ENCODE measurements at regions not wholly inside any gene's neighbourhood (a gene's known extent, or its start where the extent isn't known, plus 50 kb on each side); places are given as distances from the start of the nearest gene placed in this dataset.

DNA sequence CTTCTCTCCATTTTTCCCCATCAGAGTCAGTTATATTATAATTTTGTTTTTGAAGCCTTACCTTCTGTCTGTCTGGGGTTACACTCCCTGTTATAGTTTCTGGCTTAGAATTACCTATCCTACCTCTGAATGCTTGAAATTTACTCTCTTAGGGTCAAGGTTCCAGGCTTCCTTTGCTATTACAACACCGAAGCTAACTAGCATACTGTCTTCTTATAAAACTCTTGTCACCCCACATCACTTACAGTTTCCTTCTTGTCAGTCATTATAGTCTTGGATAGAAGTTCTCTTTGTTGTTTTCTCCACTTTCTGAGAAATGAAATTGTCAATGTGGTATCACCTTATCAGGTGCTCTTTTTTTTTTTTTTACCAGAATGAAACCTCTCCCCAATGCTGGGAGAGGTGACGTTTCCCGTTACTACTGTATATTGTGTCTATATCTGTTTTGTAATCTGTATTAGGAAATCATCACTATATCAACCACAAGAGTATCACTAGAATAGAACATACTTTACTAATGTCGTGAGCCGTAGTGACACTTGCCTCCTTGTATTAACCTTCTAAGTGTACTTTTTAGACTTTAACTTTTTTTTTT lies 69.2 kb upstream of the PSMA6 start:
- Histone ChIP-seq H3K27me3 (ENCODE audit: control insufficient read depth, insufficient read depth, low read length) (no peaks in the 10 kb centered on the region), H3K9ac (ENCODE audit: low read depth, low read length) (no peak overlapping the region), H3K36me3 (ENCODE audit: insufficient read depth, low read length) (no peaks in the 10 kb centered on the region), H3K9me3 (replicated peaks; ENCODE audit: low read length) (no peaks in the 10 kb centered on the region), H3K4me2 (ENCODE audit: low read length) (no peak overlapping the region), H3K4me3 (ENCODE audit: low read length) (no peak overlapping the region), H3K4me1 (ENCODE audit: control insufficient read depth, insufficient read depth, low read length) (peaks cover 6% of the 10 kb centered on the region)

- Histone ChIP-seq H3K4me1 (ENCODE audit: control insufficient read depth, insufficient read depth, low read length) (peaks cover 6% of the 10 kb centered on the region), H3K9ac (ENCODE audit: low read depth, low read length) (no peak overlapping the region), H3K36me3 (ENCODE audit: insufficient read depth, low read length) (no peaks in the 10 kb centered on the region), H3K9me3 (replicated peaks; ENCODE audit: low read length) (no peaks in the 10 kb centered on the region), H3K27me3 (ENCODE audit: control insufficient read depth, insufficient read depth, low read length) (no peaks in the 10 kb centered on the region), H3K4me3 (ENCODE audit: low read length) (no peak overlapping the region), H3K4me2 (ENCODE audit: low read length) (no peak overlapping the region)
These were observed 68.3 kb upstream of the PSMA6 start for GRCh38 chr14:35223927-35224326.

- no peak overlapping the region for H3K4me3 ChIP-seq (ENCODE audit: low read length)
- no peaks in the 10 kb centered on the region for H3K36me3 ChIP-seq (ENCODE audit: insufficient read depth, low read length)
- H3K27me3 ChIP-seq (ENCODE audit: control insufficient read depth, insufficient read depth, low read length) = no peaks in the 10 kb centered on the region
- no peak overlapping the region for H3K4me2 ChIP-seq (ENCODE audit: low read length)
- no peaks in the 10 kb centered on the region for H3K9me3 ChIP-seq (replicated peaks; ENCODE audit: low read length)
- no peak overlapping the region for H3K9ac ChIP-seq (ENCODE audit: low read depth, low read length)
- H3K4me1 ChIP-seq (ENCODE audit: control insufficient read depth, insufficient read depth, low read length) = peaks cover 6% of the 10 kb centered on the region
These were observed 67.6 kb upstream of the PSMA6 start for GRCh38 chr14:35224615-35225014.

DNA sequence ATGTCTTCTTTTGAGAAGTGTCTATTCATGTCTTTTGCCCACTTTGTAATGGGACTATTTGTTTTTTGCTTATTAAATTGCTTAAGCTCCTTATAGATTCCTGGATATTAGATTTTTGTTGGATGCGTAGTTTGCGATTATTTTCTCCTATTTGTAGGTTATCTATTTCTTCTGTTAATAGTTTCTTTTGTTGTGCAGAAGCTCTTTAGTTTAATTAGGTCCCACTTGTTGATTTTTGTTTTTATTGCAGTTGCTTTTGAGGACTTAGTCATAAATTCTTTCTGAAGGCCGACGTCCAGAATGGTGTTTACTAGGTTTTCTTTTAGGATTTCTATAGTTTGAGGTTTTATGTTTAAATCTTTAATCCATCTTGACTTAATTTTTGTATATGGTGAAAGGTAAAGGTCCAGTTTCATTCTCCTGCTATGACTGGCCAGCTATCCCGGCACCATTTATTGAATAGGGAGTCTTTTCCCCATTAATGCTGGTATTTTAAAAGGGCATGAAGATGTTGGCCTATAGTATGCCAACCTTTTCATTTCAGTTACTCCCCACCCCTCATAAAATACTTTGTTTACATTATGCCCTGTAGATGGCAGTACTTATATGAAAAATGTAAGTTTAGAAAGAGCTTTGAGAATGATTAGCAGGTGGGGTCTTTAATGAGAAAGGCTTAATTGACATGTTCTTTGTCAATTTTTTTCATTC lies 62.9 kb upstream of the PSMA6 start:
- Histone ChIP-seq H3K4me2 (ENCODE audit: low read length) (no peak overlapping the region), H3K27me3 (ENCODE audit: control insufficient read depth, insufficient read depth, low read length) (no peaks in the 10 kb centered on the region), H3K4me1 (ENCODE audit: control insufficient read depth, insufficient read depth, low read length) (no peaks in the 10 kb centered on the region), H3K9ac (ENCODE audit: low read depth, low read length) (no peak overlapping the region), H3K9me3 (replicated peaks; ENCODE audit: low read length) (no peaks in the 10 kb centered on the region), H3K4me3 (ENCODE audit: low read length) (no peak overlapping the region), H3K36me3 (ENCODE audit: insufficient read depth, low read length) (no peaks in the 10 kb centered on the region)

- Histone ChIP-seq H3K4me2 (ENCODE audit: low read length) (no peak overlapping the region), H3K27me3 (ENCODE audit: control insufficient read depth, insufficient read depth, low read length) (no peaks in the 10 kb centered on the region), H3K9me3 (replicated peaks; ENCODE audit: low read length) (no peaks in the 10 kb centered on the region), H3K36me3 (ENCODE audit: insufficient read depth, low read length) (no peaks in the 10 kb centered on the region), H3K4me3 (ENCODE audit: low read length) (no peak overlapping the region), H3K9ac (ENCODE audit: low read depth, low read length) (no peak overlapping the region), H3K4me1 (ENCODE audit: control insufficient read depth, insufficient read depth, low read length) (no peaks in the 10 kb centered on the region)
These were observed 62.4 kb upstream of the PSMA6 start for GRCh38 chr14:35229792-35230089.

DNA sequence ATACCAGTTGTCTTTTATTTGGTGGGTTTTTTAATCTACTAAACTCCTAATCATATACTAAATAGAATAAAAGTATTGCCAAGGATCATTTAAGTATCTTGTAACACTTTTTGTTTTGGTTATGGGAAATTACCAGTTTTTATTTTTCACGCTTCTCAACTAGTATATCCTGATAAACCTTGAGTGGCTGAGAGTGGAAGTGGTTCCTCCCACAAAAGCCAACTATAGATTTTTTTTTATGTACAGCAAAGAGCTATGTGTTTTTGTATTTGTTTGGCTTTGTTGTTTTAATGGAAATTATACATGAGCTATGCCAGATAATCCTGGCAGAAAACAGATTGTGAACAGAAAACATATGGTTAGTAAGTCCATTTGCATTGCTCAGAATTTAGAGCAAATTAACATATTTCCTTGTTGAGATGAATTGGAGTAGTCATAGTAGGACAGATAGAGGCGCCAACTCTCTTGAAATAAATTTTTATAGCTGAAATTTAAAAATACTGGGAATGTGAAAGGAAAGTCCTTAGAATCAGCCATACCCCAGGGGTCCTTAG lies 60.9 kb upstream of the PSMA6 start:
- H3K9me3 ChIP-seq (replicated peaks; ENCODE audit: low read length) = no peaks in the 10 kb centered on the region
- H3K4me1 ChIP-seq (ENCODE audit: control insufficient read depth, insufficient read depth, low read length) = no peaks in the 10 kb centered on the region
- no peak overlapping the region for H3K4me3 ChIP-seq (ENCODE audit: low read length)
- no peak overlapping the region for H3K4me2 ChIP-seq (ENCODE audit: low read length)
- no peaks in the 10 kb centered on the region for H3K27me3 ChIP-seq (ENCODE audit: control insufficient read depth, insufficient read depth, low read length)
- no peaks in the 10 kb centered on the region for H3K36me3 ChIP-seq (ENCODE audit: insufficient read depth, low read length)
- H3K9ac ChIP-seq (ENCODE audit: low read depth, low read length) = no peak overlapping the region

- Histone ChIP-seq H3K36me3 (ENCODE audit: insufficient read depth, low read length) (no peaks in the 10 kb centered on the region), H3K9ac (ENCODE audit: low read depth, low read length) (no peak overlapping the region), H3K4me3 (ENCODE audit: low read length) (no peak overlapping the region), H3K9me3 (replicated peaks; ENCODE audit: low read length) (no peaks in the 10 kb centered on the region), H3K4me2 (ENCODE audit: low read length) (no peak overlapping the region), H3K4me1 (ENCODE audit: control insufficient read depth, insufficient read depth, low read length) (no peaks in the 10 kb centered on the region), H3K27me3 (ENCODE audit: control insufficient read depth, insufficient read depth, low read length) (no peaks in the 10 kb centered on the region)
These were observed 58.0 kb upstream of the PSMA6 start for GRCh38 chr14:35234012-35234805.

DNA sequence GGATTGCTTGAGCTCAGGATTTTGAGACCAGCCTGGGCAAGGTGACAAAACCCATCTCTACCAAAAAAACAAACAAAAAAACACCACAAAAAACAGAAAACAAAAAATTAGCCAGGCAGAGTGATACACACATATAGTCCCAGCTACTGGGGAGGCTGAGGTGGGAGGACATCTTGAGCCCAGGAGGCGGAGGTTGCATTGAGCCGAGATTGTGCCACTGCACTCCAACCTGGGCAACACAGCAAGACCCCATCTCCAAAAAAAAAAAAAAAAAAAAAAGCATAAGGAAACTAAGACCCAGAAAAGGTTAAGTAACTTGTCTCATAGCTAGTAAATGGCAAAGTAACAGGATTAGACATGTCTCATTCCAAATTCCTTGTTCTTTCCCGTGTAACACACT lies 56.3 kb upstream of the PSMA6 start:
- H3K27me3 ChIP-seq (ENCODE audit: control insufficient read depth, insufficient read depth, low read length) = no peaks in the 10 kb centered on the region

GRCh38 chr14:35236806-35237205 lies 55.4 kb upstream of the PSMA6 start:
- Histone ChIP-seq H3K4me2 (ENCODE audit: low read length) (no peak overlapping the region), H3K4me3 (ENCODE audit: low read length) (no peak overlapping the region), H3K36me3 (ENCODE audit: insufficient read depth, low read length) (no peaks in the 10 kb centered on the region), H3K4me1 (ENCODE audit: control insufficient read depth, insufficient read depth, low read length) (no peaks in the 10 kb centered on the region), H3K9me3 (replicated peaks; ENCODE audit: low read length) (no peaks in the 10 kb centered on the region), H3K9ac (ENCODE audit: low read depth, low read length) (no peak overlapping the region), H3K27me3 (ENCODE audit: control insufficient read depth, insufficient read depth, low read length) (no peaks in the 10 kb centered on the region)

More for the DNA sequence above, 56.3 kb upstream of the PSMA6 start:
- Histone ChIP-seq H3K4me1 (ENCODE audit: control insufficient read depth, insufficient read depth, low read length) (no peaks in the 10 kb centered on the region), H3K4me2 (ENCODE audit: low read length) (no peak overlapping the region), H3K9me3 (replicated peaks; ENCODE audit: low read length) (no peaks in the 10 kb centered on the region), H3K4me3 (ENCODE audit: low read length) (no peak overlapping the region), H3K9ac (ENCODE audit: low read depth, low read length) (no peak overlapping the region), H3K36me3 (ENCODE audit: insufficient read depth, low read length) (no peaks in the 10 kb centered on the region)

DNA sequence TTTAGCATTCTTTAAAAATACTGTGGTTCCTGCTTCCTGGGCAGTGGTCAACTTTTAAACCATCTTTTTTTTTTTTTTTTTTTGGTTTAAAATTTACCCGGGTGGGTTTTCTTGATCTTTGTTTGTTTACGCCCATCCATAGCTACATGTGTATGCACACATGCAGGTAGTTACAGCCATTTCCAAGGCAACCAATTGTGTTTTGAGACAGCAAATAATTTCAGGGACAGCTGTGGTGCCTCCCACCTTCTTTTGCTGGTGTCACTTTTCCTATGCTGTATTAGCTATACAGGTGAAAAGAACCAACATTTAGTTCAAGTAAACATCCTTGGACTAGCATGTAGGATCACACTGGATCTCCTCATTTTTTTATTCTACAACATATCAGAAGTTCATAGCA lies 52.0 kb upstream of the PSMA6 start:
- no peak overlapping the region for H3K9ac ChIP-seq (ENCODE audit: low read depth, low read length)
- no peak overlapping the region for H3K4me2 ChIP-seq (ENCODE audit: low read length)
- no peaks in the 10 kb centered on the region for H3K36me3 ChIP-seq (ENCODE audit: insufficient read depth, low read length)
- H3K9me3 ChIP-seq (replicated peaks; ENCODE audit: low read length) = no peaks in the 10 kb centered on the region
- no peaks in the 10 kb centered on the region for H3K27me3 ChIP-seq (ENCODE audit: control insufficient read depth, insufficient read depth, low read length)
- H3K4me1 ChIP-seq (ENCODE audit: control insufficient read depth, insufficient read depth, low read length) = no peaks in the 10 kb centered on the region
- H3K4me3 ChIP-seq (ENCODE audit: low read length) = no peak overlapping the region

Data from skeletal muscle satellite cell (primary cell).